Non-pigmented ciliary epithelial cell (primary cell): ENCODE measurements at regions not wholly inside any gene's neighbourhood (a gene's known extent, or its start where the extent isn't known, plus 50 kb on each side); places are given as distances from the start of the nearest gene placed in this dataset.

Experiments
- DNase-seq: peaks from one replicate; pipeline ENCODE4 v3.0.0-alpha.2; 2010; ENCODE audit warnings: low read depth

DNA sequence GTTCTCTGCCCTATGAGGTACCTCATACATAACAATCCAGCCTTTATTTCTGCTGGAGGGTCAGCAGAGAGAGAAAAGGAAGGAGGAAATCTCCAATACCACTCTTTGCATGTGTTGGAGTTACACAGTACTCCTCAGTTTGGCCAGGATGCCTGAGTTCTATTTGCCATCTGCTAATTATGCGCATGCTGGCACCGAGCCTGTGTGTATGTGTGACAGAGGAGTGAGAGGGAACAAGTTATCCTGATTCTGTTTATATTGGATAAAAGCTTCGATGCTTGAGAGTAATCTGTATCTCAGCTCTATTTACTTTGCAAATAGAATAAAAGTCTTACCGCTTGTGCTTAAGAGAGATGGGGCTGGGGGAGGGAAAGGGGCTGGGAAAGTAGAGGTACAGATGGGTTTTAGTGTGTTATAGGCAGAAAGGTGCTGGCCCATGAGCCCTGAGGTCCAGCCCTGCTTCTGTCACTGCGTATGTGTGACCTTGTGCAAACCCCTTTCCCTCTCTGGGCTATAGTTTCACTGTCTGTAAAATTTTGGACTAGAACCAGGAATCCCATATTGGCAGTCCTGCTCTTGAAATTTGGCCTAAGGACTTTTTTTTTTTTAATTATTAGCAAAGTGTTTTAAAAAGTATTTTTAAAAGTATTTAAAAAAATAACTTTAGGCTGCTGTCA, 54.5 kb upstream of the PLXNA2 start:
- DNase-seq: no peak

DNA sequence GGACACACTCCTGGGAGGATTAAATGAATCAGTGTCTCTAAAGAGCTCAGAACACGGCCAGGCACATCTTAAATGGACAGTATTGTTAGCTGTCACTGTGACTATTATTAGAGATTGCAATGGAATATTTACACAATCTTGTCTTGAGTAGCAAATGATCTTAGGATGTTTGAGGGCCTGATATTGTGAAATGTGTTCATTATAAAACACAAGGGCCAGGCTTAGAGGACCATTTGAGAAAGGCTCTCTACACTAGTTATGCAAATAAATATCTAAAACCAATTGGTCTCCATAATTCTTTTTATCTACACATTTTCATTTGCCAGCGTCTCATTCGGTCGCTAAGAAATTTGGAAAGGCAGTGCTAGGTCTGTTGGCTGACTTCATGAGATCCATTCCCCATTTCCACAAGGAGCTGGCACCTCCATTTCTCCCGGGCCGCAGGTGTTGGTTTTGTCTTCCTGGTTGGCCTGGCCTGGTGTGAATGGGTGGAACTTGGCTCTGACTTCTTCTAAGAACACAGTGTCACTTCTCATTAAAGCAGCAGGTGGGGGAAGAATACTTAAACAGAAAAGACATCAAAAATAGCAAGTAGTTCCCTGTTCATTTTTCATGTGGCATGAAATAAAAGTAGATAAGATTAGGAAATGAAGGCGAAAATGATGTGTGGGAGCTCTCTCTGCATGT, 56.0 kb upstream of the PLXNA2 start:
- DNase-seq: no peak

DNA sequence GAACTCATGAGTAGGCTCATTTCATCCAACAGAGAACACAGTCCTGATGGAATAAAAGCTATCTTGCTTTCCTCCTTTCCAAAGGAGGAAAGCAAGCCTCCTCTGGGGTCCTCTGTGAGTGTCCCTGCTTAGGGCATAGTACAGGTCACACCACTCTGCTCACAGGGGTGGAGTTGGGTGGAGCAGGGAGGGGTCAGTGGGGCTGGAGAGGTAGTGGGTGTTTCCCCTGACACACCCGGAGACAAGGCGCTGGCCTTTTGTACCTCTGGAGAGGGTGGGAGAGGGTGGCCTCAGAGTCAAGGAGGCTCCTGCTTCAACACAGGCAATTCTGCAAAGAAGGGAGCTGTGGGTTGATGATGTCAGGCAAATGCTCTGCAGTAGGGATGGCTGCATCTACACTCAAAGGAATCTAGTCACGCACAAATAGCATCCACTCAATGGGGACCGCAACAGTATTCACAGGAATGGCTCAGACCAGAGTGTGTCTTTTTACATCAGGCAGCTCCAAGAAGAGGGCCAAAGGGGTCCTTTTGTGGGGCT, 58.6 kb upstream of the PLXNA2 start:
- no peak for DNase-seq

DNA sequence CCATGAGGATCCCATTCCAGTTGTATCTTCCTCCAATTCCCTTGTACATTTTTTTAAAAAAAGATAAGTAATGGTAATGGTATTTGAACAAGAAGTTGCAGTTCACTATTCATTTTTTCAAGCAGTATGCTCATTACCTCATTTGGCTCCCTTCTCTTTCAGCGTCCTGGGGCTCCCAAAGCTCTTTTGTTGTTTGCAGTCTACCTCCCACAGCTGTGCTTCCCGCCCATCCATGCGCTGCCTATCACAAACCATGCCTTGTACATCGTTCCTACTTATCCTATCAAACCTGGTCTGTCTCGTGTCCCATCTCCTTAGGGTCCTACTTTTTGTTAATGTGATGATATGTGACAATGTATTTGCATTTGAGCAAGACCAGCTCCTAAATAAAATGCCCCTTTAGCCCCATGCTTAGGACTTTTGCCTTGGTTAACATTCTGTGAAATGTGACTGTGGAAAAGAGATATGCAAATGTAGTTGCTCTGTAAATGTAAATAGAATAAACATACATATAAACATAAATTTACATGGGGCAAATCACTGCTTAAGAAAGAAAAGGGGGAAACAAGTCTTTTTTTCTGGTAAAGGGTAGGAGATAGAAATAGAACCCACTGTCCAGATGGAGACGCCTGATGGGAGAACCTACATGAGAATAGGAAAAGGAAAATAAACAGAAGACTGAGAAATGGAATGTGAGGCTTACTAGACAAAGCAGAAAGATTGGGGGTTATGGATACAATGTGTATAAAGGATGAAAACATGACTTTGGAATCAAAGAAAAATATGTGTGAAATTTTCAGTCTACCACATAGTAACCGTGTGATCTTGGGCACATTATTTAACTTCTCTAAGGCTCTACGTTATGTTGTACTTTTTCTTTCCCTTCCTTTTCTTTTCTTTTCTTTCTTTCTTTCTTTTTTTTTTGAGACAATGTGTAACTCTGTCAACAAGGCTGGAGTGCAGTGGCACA, 59.8 kb upstream of the PLXNA2 start:
- no peak for DNase-seq

DNA sequence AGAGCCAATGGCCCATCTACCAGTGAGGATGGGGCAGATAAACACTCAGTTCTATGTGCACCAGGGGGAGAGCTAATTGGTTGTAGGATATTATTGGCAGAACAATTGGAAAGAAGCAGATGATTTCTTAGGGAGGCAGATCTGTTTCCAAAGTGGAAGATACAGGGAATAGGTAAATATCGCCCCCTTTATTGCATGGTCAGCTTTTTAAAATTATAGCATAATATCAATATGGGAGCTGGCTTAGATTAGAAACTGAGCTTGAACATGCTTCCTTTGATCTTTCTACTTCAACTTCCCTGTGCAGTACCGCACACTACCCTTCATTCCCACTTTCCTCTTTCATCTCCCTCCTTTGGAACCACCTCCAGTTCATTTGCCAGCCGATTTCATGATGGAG, 64.0 kb upstream of the PLXNA2 start:
- no peak for DNase-seq

DNA sequence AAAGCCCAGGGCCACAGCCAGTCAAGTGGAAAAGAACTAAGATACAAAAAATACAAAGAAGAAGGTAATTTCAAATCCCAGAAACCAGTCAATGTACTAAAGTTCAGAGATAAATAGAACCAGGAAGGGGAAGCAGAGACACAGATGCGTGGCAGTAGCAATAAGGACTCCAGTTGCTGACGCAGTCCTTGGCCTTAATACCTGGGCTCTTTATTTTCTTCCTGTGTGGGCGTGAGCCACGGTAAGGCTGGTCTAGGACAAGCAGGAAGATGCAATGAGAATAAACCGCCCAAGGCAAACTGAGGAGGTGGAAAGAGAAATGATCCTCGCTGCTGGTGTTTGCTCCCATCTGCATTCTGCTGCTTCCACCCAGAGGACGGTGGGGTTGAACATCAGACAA, 65.6 kb upstream of the PLXNA2 start:
- no peak for DNase-seq

DNA sequence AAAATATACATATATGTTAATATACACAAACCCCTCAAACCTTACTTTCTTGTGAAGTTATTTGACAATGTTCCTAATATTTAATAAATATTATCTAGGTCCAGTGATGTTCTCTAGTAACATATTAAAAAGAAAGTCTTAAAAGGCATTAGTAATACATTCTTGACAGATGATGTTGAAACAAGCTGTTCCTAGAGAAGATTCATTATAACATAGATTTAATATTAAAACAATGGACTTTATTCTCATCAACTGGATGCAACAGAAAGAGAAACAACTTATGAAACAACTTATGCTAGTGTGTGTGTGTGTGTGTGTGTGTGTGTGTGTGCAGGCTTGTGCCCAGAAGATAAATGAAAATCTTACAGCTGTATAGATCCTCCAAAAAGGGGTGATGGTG, 68.5 kb upstream of the PLXNA2 start:
- no peak for DNase-seq

DNA sequence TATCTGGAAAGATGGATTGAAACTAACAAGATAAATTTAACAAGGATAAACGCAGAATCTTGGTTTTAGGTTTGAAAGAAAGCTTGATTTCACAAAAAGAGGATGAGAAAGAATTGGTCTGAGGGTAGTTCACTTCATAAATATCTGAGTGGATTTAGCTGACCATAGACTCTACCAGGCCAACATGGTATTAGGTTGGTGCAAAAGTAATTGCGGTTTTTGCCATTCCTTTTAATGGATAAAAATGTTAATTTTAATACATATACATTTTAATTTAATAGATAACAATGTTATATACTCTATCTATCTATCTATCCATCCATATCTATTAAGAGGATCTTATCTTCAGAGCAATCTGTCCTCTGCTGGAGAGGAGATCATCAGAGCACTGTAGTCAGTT, 70.2 kb upstream of the PLXNA2 start:
- DNase-seq: no peak

DNA sequence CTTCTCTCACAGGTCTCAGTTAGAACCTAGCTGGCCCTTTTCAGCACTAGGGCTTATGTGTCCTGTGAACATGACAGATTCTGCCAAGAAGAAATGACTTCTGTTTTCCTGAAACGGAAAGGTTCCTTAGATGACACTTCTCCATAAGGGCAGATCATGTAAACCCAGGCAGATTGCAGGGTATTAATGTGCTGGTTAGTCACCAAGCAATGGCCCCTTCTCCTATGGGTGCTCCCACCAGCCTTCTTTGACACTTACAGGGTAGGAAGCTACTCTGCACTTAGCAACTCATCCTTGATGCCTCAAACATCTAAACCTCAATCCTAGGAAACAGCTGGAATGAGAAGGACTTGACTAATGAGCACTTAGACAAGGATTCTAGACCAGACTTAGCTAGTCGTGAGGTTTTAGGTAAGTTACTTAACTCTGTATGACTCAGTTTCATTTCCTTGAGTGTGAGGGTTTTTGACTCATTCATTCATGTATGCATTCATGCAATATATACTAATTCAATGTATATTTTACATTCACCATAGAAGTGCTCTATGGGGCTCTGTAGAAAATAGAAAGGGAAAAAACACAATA, 74.1 kb upstream of the PLXNA2 start:
- DNase-seq: no peak

DNA sequence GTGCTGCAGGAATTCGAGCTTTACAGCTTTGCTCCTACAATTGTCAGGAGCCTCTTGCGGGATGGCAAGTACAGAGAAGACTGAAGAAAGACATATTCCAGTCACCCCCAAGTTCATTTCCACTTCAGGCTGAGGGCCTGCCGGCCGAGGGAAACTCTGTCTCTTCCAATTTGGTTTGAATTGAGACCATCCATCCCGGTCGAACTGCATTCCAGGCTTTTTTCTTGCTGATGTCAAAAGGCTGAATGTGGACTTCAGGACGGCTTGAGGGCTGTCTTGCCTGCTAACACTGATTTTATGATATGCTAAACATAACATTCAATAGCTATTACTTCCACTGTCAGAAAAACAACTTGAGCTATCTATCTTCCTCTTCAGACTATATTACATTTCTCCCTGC, 79.8 kb upstream of the PLXNA2 start:
- no peak for DNase-seq

DNA sequence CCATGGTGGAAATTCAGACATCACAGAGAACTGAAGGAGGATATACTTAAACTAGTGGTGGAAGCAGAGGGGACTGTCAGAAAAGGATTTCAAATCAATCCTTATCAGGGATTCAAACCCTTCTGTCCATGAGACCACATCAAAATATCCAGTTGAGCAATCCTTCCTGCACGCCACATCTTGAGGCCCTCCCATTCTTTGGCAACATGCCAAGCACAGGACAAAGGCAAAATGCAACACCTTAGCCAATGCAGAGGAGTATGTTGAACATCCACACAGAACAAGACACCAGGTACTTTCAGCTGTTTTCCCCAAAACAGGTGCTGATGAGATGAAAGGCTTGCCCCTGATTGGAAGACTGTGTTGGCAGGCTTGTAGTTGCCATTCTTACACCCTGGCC, 81.8 kb upstream of the PLXNA2 start:
- no peak for DNase-seq

DNA sequence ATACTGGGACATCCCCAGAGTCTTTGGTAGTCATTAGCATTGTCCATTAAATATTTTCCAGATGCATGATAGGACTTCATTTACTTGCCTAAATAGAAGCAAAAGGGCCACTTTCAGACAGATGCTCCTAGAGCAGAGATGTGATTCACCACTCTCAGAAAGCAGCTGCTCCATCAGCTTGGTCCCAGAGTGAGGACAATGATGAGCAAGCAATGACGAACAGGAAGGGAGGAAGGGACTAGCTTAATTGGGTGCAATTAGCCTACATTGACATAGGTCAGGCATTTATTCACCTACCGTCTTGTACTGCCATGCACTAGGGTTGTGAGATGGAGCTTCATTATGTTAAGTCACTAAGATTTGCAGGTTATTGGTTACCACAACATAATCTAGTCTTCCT, 85.1 kb upstream of the PLXNA2 start:
- DNase-seq: no peak

DNA sequence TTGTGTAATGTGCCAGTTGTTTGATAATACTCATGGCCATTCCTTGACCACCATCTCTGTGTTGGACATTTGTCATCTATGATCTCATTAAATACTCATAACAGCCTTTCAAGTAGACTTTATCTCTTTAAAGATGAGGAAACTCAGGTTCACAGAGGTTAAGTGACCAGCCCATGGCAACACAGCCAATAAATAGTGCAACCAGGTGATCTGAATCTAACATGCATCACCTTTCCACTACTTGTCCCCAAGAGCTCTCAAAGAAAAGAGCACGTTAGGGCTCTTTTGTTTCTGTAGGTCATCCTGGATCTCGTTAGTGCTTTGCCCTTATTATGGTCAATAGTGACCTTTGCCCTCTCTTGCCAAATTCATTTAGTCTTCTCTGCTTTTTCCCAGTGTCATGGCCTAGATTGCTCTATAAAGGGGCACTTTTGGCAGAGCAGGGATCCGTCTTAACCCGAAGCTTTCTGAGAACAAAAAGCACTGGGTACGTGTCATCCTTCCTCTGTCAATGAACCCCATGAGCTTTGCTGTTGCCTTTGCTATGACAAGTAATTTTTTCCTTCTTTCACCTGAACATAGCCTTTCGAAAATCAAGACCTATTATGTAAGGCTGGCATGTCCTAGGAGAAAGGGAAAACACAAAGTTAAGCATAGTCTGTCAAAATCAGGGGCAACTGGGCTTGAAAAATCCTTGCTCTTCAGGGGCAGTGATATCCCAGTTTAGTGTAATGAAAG, 88.0 kb upstream of the PLXNA2 start:
- DNase-seq: no peak

DNA sequence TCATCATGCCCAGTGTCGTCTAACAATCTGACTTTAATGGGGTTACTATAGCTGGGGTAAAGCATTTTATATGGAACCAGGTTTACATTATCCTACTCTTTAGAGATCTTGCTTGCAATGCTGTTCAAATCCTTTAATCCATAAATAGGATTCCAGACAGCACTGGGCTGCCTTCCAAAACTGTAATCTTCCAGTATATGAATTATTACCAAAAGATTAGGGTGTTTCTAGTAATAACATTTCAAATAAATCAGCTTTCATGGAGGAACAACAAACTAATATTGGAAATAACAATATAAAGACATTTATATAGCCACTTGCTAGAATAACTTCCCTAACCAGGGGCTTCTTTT, 88.6 kb upstream of the PLXNA2 start:
- no peak for DNase-seq

DNA sequence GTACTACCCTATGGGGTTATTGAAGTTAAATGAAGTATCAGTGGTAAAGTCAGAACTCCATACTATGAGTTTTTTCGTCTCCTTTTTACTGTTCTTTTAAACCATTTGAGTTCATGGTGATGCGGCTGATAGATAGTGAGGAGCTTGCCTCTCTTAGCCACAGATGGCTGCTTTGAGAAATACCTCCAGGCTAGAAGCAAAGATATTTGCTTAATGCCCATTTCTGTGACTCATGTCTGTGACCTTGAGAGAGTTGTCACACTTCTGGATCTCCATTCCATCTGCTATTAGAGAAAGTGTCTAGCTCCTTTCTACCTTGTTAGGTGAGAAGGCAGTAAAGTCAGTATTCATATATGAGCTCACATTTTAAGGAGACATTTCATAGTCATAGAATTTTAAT, 89.5 kb upstream of the PLXNA2 start:
- DNase-seq: no peak

DNA sequence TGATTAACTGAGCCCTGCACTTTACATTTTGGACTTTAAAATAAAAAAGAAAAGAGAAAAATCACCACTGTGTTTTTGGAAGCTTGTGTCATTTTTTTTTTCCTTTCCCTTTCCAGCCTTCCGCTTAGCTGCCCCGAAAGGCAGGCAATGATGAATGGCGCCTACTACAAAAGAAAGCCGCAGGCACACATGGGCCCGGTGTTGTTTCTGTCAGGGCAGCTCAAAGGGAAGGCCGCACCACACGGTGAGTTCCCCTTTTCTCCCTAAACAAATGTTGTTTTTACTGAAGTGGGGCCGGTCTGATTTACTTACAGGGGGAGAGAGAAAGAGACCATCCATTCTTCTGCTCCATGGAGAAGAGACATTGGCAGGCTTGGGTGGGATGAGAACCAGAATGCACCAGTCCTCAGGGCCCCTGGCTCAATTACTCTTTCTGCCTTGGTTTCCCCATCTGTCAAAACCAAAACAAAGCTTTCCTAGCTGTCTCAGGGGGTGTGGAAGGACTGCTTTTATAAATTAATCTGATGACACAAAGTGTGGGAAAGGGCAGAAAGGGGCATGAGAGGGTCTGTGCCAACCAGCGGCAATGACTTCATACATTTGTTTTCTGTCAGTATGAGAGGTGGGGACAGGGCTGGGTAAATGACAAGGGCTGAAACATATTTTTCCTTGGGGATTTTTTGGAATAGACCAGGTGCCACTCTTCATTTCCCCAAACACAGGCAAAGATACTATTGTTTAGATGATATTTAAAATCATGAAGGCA, 91.4 kb upstream of the PLXNA2 start:
- no peak for DNase-seq

DNA sequence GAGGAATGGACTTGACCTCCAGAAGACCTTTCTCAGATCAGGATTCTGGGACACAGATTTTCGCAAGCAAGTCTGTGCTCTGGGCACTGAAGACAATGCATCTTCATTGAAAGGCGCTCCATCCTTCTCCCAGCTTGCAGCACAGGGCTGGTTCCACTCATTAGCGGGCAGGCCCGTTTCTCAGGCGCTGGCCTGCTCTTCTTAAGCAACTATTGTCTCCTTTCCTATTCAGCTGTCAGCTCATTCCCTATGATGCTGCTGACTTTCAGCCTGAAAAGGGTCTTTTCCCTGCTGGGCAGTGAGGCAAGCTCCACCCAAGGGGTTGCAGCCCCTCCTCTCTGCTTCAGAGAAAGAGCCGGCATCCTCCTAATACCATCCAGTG, 91.9 kb upstream of the PLXNA2 start:
- no peak for DNase-seq

DNA sequence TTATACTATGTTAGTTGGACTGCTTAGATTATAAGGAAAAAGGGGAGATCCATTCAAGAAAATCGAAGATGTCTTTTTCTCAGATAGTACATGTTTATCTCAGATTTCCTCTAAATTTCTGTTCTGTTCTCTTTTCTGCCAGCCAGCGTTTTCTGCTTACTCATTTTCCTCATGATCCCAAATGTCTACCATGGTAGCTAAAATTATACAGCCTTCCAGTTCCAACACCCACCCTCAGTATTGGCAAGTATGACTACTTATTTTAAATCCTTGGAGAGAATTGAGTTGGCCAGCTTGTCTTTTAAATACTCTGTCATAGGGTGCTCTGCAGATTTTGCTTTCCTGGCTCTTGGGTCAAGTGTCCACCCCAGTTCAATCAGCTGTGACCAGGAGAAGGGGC, 95.7 kb upstream of the PLXNA2 start:
- DNase-seq: no peak

DNA sequence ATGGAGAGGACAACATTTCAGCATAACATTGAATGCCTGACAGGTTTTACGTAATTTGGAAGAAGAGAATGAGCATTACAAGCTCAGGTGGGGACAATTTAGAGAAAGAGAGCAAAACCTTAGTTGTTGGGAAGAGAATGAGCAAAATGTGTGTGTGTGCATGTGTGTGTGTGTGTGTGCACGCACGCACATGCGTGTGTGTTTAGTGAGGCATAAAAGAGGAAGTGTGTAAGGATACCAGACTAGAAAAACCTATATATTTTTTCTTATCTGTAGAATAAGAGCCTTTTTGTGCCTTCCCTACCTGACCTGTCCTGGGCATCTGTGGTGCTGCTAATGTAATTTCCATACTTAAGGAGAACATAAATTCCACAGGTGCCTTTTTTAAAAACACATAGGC, 99.0 kb upstream of the PLXNA2 start:
- no peak for DNase-seq

DNA sequence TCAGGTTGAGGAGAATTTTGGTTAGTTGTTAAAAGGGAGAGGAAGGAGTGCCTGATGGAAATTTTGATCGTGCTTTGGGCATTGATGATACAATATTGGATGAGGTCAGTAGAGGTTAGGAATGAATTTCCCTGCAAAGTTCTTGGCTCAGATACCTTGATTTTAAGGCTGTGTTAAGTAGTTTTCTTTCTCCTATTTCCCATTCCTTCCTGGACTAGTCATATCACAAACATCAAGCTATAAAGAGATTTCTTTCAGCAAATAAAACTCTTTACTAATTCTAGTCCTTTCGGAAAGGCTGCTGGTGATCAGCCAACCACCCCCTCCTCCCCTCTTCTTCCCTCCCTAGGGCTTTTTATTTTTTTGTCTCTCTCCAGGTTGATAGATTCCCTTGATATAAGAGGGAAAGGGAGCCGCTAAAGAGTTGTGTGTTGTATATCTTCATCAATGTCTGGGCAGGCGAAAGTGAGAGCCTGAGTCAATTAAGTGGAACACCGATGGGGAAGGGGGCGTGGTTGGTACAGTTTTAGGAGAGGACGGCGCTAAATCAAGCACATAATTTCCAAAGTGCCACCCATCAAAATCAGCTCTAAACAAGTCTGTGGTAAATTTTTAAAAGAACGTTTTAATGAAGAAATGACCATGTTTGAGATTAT, 100.1 kb upstream of the PLXNA2 start:
- DNase-seq: no peak
